Mucosa of descending colon (tissue), 3 donors: ENCODE measurements at regions not wholly inside any gene's neighbourhood (a gene's known extent, or its start where the extent isn't known, plus 50 kb on each side); places are given as distances from the start of the nearest gene placed in this dataset.

ENCODE experiments used
- ATAC-seq: fragments of 200-7000 bp; cut with Tn5 transposase; one replicate; pipeline ENCODE4 v1.9.1; 2020; ENCODE audit warnings: mild to moderate bottlenecking, moderate library complexity
- DNase-seq, 3 donors: peaks; one replicate each; pipeline ENCODE4 v3.0.0-alpha.2; 2020
- H3K36me3 ChIP-seq: fragments of 200-600 bp; one replicate; pipeline ENCODE4 v1.8.0; 2021; ENCODE audit warnings: low read depth, mild to moderate bottlenecking
- H3K4me1 ChIP-seq: fragments of 200-600 bp; one replicate; pipeline ENCODE4 v1.8.0; 2021; ENCODE audit warnings: low read depth, mild to moderate bottlenecking
- H3K4me3 ChIP-seq: fragments of 200-600 bp; one replicate; pipeline ENCODE4 v1.8.0; 2021; ENCODE audit warnings: mild to moderate bottlenecking
- H3K9me3 ChIP-seq: fragments of 200-600 bp; one replicate; pipeline ENCODE4 v1.8.0; 2021; ENCODE audit warnings: mild to moderate bottlenecking
- intact Hi-C, 2 donors: fragments of 100-400 bp; cut with DNase I in 1 of 2; cut with micrococcal nuclease in 1 of 2; formaldehyde crosslinking; loops; one replicate each; pipeline versions ENCODE4 v1.11.0 to v1.11.1; 2022; cut with DNase I, micrococcal nuclease
- TF ChIP-seq, protein P1 (sequence below): fragments of 200-600 bp; IDR thresholded peaks from one replicate; pipeline ENCODE4 v1.8.0; 2022; ENCODE audit warnings: antibody characterized with exemption, mild to moderate bottlenecking
- donor health status: DM: no; HTN: no; CAD: no; lungs with moderate emphysema.
- donor health status: DM: no; HTN: no; CAD: no.
- donor health status: DM: no; HTN: yes; CAD: no.

DNA sequence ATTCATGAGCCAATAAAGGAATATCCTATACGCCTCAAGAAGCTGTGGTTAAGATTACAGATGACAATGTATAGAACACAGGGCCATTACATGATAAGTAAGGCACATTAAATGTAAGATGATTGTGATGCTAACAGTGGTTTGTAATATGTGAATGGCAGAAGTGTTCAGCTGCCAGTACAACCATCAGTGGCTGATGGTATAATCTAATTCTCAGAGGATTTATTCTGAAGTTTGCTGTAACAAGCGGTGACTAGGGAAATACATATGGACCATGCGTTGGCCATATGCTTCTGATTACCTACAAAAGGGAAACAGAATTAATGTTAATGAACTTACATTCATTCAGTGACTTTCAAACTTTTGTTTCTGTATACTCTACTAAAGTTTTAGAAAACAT is 750.8 kb upstream of the KLHL29 start:
- intact Hi-C loops, result no loop called here
- H3K36me3 ChIP-seq, result no peaks in the 10 kb centered on the region
- H3K4me3 ChIP-seq, result no peak overlapping the region
- no peaks in the 10 kb centered on the region for H3K9me3 ChIP-seq
- H3K4me1 ChIP-seq, result no peaks in the 10 kb centered on the region
- ATAC-seq (no peak), DNase-seq (no peak)
- TF ChIP-seq, protein P1, sequence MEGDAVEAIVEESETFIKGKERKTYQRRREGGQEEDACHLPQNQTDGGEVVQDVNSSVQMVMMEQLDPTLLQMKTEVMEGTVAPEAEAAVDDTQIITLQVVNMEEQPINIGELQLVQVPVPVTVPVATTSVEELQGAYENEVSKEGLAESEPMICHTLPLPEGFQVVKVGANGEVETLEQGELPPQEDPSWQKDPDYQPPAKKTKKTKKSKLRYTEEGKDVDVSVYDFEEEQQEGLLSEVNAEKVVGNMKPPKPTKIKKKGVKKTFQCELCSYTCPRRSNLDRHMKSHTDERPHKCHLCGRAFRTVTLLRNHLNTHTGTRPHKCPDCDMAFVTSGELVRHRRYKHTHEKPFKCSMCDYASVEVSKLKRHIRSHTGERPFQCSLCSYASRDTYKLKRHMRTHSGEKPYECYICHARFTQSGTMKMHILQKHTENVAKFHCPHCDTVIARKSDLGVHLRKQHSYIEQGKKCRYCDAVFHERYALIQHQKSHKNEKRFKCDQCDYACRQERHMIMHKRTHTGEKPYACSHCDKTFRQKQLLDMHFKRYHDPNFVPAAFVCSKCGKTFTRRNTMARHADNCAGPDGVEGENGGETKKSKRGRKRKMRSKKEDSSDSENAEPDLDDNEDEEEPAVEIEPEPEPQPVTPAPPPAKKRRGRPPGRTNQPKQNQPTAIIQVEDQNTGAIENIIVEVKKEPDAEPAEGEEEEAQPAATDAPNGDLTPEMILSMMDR, result no peak

DNA sequence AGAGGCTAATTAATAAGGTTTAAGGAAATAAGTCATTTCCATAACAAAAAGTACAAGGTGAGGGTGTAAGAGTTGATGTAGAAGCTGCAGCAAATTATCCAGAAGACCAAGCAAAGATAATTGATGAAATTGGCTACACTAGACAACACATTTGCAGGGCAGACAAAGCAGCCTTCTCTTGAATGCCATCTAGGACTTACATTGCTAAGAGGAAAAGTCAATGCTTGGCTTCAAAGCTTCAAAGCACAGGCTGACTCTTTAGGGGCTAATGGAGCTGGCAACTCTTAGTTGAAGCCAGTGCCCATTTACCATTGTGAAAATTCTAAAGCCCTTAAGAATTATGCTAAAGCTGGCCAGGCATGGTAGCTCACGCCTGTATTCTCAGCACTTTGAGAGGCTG is 728.6 kb upstream of the KLHL29 start:
- no peaks in the 10 kb centered on the region for H3K36me3 ChIP-seq
- H3K4me3 ChIP-seq, result no peak overlapping the region
- DNase-seq, result no peak
- no peaks in the 10 kb centered on the region for H3K9me3 ChIP-seq
- intact Hi-C loops, result no loop called here
- TF ChIP-seq, protein P1, result no peak
- no peaks in the 10 kb centered on the region for H3K4me1 ChIP-seq
- ATAC-seq, result no peak

DNA sequence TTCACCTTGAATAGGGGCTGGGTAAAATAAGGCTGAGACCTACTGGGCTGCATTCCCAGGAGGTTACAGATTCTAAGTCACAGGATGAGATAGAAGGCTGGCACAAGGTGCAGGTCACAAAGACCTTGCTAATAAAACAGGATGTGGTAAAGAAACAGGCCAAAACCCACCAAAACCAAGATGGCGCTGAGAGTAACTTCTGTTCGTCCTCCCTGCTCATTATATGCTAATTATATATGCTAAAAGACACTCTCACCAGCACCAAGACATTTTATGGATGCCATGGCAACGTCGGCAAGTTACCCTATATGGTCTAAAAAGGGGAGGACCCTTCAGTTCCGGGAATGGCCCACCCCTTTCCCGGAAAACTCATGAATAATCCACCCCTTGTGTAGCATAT is 711.5 kb upstream of the KLHL29 start:
- intact Hi-C loops, result no loop called here
- TF ChIP-seq, protein P1, result no peak
- Histone ChIP-seq H3K4me1 (no peaks in the 10 kb centered on the region), H3K4me3 (no peak overlapping the region), H3K9me3 (no peaks in the 10 kb centered on the region), H3K36me3 (no peaks in the 10 kb centered on the region)
- no peak for DNase-seq
- no peak for ATAC-seq

DNA sequence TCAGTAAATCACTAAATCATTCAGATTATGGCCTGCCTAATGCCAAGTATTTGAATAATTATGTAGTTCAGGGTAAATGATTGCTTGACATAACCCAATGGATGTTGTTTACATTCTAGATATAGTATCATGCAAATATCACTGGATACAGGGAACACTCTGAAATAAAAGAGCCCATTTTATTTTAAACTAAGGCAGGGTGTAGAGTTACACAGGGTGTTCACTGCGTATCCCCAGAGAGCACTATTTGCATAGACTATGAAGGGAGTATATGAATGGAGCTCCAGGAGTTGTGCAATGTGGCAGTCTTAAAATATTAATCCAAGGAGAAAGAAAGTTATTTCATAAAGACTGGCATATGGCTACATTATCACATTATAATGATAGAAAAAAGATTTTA is 701.1 kb upstream of the KLHL29 start:
- ATAC-seq, result no peak
- intact Hi-C loops, result no loop called here
- Histone ChIP-seq H3K4me1 (no peaks in the 10 kb centered on the region), H3K36me3 (no peaks in the 10 kb centered on the region), H3K9me3 (no peaks in the 10 kb centered on the region), H3K4me3 (no peak overlapping the region)
- TF ChIP-seq, protein P1, result no peak
- DNase-seq, result no peak

DNA sequence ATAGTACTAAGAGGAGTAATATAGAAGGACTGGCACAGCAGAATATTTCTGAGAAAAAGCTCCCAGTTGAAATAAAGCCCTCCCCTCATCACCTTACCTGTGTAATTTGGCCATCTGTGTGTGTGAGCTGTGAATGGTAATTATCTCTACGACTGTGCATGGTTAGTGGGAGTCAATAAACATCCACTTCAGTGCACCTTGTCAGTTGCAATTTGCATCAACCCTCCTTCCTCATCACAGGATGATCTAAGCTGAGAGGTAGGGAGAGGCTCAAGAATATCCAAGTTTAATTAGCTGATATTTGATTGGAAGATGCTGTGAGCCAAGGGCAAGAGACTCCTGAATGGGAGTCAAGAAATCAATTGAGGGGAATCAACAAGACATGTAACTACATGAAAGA is 694.9 kb upstream of the KLHL29 start:
- no peak for DNase-seq
- TF ChIP-seq, protein P1, result no peak
- H3K9me3 ChIP-seq, result no peaks in the 10 kb centered on the region
- no peak for ATAC-seq
- H3K4me3 ChIP-seq, result no peak overlapping the region
- intact Hi-C loops, result no loop called here
- H3K4me1 ChIP-seq, result no peaks in the 10 kb centered on the region
- no peaks in the 10 kb centered on the region for H3K36me3 ChIP-seq

DNA sequence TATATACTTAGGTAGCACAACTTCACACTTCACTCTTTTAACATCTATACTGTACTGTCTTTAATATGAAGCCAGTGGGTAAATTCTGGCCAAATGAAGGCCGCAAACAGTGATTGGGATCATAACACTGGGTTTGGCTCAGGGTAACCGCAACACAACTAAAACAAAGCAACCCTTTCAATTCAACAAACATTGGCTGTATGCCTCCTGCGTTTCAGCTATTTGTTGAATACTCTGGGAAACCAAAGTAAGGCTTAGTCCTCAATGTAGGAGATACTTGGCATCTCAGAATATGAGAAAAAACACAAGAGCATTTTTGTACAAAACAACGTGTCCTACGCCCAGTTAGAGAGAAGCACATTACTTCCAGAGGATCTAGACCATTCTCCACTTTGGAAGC is 693.3 kb upstream of the KLHL29 start:
- TF ChIP-seq, protein P1, result no peak
- ATAC-seq (no peak), DNase-seq (no peak)
- intact Hi-C loops, result no loop called here
- no peaks in the 10 kb centered on the region for H3K36me3 ChIP-seq
- no peaks in the 10 kb centered on the region for H3K9me3 ChIP-seq
- no peak overlapping the region for H3K4me3 ChIP-seq
- H3K4me1 ChIP-seq, result no peaks in the 10 kb centered on the region
